ENCODE measurements at regions not wholly inside any gene's neighbourhood (a gene's known extent, or its start where the extent isn't known, plus 50 kb on each side); places are given as distances from the start of the nearest gene placed in this dataset.

DNA sequence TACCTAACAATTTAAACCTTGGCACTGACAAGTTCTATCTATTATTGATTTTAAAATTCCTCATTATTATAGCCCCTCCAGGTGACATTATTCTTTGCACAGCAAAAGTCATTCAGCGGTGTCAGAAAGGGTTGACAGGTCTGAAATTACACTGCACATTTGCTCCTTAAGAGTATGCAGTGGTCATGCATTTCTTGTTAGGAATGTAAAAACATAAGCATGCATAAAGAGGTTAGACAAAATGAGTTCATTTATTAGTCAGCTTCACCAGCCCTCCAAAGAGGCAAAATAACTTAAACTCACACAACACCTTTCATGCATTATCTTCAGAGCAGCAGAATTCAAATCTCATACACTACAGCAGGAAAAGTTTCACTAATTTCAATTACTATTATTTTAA lies 158.8 kb downstream of the HNRNPD start:
- TF ChIP-seq, protein P1, sequence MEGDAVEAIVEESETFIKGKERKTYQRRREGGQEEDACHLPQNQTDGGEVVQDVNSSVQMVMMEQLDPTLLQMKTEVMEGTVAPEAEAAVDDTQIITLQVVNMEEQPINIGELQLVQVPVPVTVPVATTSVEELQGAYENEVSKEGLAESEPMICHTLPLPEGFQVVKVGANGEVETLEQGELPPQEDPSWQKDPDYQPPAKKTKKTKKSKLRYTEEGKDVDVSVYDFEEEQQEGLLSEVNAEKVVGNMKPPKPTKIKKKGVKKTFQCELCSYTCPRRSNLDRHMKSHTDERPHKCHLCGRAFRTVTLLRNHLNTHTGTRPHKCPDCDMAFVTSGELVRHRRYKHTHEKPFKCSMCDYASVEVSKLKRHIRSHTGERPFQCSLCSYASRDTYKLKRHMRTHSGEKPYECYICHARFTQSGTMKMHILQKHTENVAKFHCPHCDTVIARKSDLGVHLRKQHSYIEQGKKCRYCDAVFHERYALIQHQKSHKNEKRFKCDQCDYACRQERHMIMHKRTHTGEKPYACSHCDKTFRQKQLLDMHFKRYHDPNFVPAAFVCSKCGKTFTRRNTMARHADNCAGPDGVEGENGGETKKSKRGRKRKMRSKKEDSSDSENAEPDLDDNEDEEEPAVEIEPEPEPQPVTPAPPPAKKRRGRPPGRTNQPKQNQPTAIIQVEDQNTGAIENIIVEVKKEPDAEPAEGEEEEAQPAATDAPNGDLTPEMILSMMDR (IDR thresholded peaks at IDR 0.05), result no peak
- no peak for TF ChIP-seq POLR2AphosphoS5 (IDR thresholded peaks at IDR 0.05)

All from transverse colon (tissue), 4 donors.